Hepatocyte (in vitro differentiated cells): ENCODE measurements at regions not wholly inside any gene's neighbourhood (a gene's known extent, or its start where the extent isn't known, plus 50 kb on each side); places are given as distances from the start of the nearest gene placed in this dataset.
"Not testable (repeated sequence)": the region's sequence is repeated elsewhere in the genome, so short reads cannot be mapped to it uniquely, and the experiment has no call there.

Source experiments
- DNase-seq: peaks from one replicate; pipeline ENCODE4 v3.0.0-alpha.2; 2016; ENCODE audit warnings: low spot score
- H2AFZ ChIP-seq: fragments of 200-600 bp; sonication (generic); 2 replicates; pipeline ENCODE4 v1.6.0; 2016; ENCODE audit warnings: antibody characterized with exemption, mild to moderate bottlenecking
- H3K27ac ChIP-seq: fragments of 200-600 bp; sonication (generic); 2 replicates; pipeline ENCODE4 v1.5.1; 2016; ENCODE audit warnings: mild to moderate bottlenecking
- H3K27me3 ChIP-seq: fragments of 200-600 bp; sonication (generic); 2 replicates; pipeline ENCODE4 v1.6.1; 2016
- H3K36me3 ChIP-seq: fragments of 200-600 bp; sonication (generic); replicated peaks from 2 replicates; pipeline ENCODE4 v1.5.1; 2016; ENCODE audit warnings: low read depth; ENCODE audit not compliant: insufficient read depth
- H3K4me1 ChIP-seq: fragments of 200-600 bp; sonication (generic); 2 replicates; pipeline ENCODE4 v1.5.1; 2016; ENCODE audit warnings: mild to moderate bottlenecking, moderate library complexity; ENCODE audit not compliant: insufficient read depth
- H3K4me2 ChIP-seq: fragments of 200-600 bp; sonication (generic); 2 replicates; pipeline ENCODE4 v1.6.0; 2016
- H3K4me3 ChIP-seq: fragments of 200-600 bp; sonication (generic); 2 replicates; pipeline ENCODE4 v1.5.1; 2016; ENCODE audit warnings: mild to moderate bottlenecking
- H3K79me2 ChIP-seq: fragments of 200-600 bp; sonication (generic); 2 replicates; pipeline ENCODE4 v1.6.0; 2017; ENCODE audit warnings: mild to moderate bottlenecking
- H3K9me2 ChIP-seq: fragments of 200-600 bp; sonication (generic); replicated peaks from 2 replicates; pipeline ENCODE4 v1.6.0; 2017; ENCODE audit warnings: mild to moderate bottlenecking; ENCODE audit not compliant: insufficient read depth
- H3K9me3 ChIP-seq: fragments of 200-600 bp; sonication (generic); 2 replicates; pipeline ENCODE4 v1.5.1; 2016; ENCODE audit warnings: low read depth, mild to moderate bottlenecking
- H4K20me1 ChIP-seq: fragments of 200-600 bp; sonication (generic); 2 replicates; pipeline ENCODE4 v1.6.0; 2016; ENCODE audit warnings: mild to moderate bottlenecking; ENCODE audit not compliant: insufficient read depth, poor library complexity, severe bottlenecking
- EZH2 ChIP-seq: fragments of 200-600 bp; sonication (generic); IDR thresholded peaks from 2 replicates; pipeline ENCODE4 v1.6.1; 2016; ENCODE audit warnings: antibody characterized with exemption, mild to moderate bottlenecking, borderline replicate concordance
- EZH2phosphoT487 ChIP-seq: fragments of 200-600 bp; sonication (generic); IDR thresholded peaks from one replicate; pipeline ENCODE4 v1.6.1; 2018; ENCODE audit warnings: antibody characterized with exemption, mild to moderate bottlenecking, low read depth, moderate library complexity; ENCODE audit not compliant: unreplicated experiment, severe bottlenecking
- WGBS: methylation state at CpG from one replicate; pipeline ENCODE4 v1.1.6; 2016; ENCODE audit warnings: low lambda C conversion rate; ENCODE audit errors: missing lambda C conversion rate; 5-methylcytosine and 5-hydroxymethylcytosine counted together
- TF ChIP-seq, protein P1 (sequence below): fragments of 200-600 bp; sonication (generic); IDR thresholded peaks from 2 replicates; pipeline ENCODE4 v1.5.1; 2016; ENCODE audit warnings: antibody characterized with exemption, mild to moderate bottlenecking; ENCODE audit not compliant: poor library complexity

DNA sequence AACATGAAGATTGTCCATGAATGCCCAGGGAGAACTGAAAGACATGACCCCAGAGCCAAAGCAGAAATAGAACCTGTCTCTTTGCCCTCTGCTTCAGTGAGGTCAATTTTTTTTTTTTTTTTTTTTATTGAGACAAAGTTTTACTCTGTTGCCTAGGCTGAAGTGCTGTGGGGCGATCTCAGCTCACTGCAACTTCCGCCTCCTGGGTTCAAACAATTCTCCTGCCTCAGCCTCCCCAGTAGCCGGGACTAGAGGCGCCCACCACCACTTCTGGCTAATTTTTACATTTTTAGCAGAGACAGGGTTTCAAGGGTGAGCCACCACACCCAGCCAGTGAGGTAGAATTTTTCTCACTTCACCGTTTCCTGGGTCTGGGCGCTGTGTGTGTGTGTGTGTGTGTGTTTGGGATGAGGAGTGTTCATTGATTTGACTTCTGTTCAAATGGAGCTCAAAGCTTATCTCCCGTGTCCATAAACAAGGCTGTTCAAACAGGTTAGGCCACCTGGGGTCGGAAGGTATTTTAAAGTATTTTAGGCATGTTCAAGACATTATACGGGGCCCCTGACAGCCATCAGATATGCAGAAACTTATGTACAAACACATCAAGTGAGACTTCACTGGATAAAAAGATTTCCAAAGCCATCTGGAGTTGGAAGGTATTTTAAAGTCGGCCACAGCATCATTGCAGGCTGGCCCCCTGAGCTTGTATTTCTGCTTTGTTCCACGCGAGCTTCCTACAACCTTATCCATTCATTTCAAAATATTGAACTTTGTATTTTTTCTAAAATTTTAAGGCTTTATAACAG lies 93.8 kb downstream of the MAP3K8 start:
- no peak for DNase-seq
- WGBS = 52% methylated on average over 12 of the region's 12 CpGs
- H3K4me2 ChIP-seq = peak overlapping the region; percentile 49
- H3K4me3 ChIP-seq = no peak overlapping the region
- TF ChIP-seq, protein P1, sequence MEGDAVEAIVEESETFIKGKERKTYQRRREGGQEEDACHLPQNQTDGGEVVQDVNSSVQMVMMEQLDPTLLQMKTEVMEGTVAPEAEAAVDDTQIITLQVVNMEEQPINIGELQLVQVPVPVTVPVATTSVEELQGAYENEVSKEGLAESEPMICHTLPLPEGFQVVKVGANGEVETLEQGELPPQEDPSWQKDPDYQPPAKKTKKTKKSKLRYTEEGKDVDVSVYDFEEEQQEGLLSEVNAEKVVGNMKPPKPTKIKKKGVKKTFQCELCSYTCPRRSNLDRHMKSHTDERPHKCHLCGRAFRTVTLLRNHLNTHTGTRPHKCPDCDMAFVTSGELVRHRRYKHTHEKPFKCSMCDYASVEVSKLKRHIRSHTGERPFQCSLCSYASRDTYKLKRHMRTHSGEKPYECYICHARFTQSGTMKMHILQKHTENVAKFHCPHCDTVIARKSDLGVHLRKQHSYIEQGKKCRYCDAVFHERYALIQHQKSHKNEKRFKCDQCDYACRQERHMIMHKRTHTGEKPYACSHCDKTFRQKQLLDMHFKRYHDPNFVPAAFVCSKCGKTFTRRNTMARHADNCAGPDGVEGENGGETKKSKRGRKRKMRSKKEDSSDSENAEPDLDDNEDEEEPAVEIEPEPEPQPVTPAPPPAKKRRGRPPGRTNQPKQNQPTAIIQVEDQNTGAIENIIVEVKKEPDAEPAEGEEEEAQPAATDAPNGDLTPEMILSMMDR = no peak
- TF ChIP-seq EZH2phosphoT487 (no peak), EZH2 (no peak)
- H3K36me3 ChIP-seq = no peaks in the 10 kb centered on the region
- H3K27me3 ChIP-seq = no peaks in the 10 kb centered on the region
- peaks cover 8% of the 10 kb centered on the region for H3K4me1 ChIP-seq
- no peaks in the 10 kb centered on the region for H3K9me3 ChIP-seq
- no peak overlapping the region for H2AFZ ChIP-seq
- H4K20me1 ChIP-seq = no peaks in the 10 kb centered on the region
- H3K79me2 ChIP-seq = no peaks in the 10 kb centered on the region
- peak overlapping the region; percentile 62 for H3K27ac ChIP-seq
- no peaks in the 10 kb centered on the region for H3K9me2 ChIP-seq

DNA sequence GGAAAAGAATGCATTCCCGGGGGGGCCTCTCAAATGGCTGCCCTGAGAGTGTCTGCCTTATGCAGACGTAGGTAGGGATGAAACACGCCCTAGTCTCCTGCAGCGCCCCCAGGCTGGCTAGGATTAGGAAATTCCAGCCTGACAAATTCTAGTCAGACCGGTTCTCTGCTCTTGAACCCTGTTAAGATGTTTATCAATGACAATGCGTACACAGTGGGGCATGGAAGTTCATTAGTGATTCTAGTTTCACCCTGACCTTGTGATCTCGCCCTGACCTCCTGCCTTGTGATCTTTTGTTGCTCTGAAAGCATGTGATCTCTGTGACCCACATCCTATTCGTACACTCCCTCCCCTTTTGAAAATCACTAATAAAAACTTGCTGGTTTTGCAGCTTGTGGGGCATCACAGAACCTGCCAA lies 88.7 kb downstream of the MAP3K8 start:
- not testable (repeated sequence) for H3K4me1 ChIP-seq, H3K36me3 ChIP-seq, H4K20me1 ChIP-seq, H3K9me2 ChIP-seq, H2AFZ ChIP-seq, H3K79me2 ChIP-seq, H3K27me3 ChIP-seq, H3K9me3 ChIP-seq, H3K4me3 ChIP-seq, H3K4me2 ChIP-seq
- peak overlapping the region; percentile 51 for H3K27ac ChIP-seq
- peak; percentile 70 for DNase-seq
- WGBS = 24% methylated on average over 8 of the region's 8 CpGs

DNA sequence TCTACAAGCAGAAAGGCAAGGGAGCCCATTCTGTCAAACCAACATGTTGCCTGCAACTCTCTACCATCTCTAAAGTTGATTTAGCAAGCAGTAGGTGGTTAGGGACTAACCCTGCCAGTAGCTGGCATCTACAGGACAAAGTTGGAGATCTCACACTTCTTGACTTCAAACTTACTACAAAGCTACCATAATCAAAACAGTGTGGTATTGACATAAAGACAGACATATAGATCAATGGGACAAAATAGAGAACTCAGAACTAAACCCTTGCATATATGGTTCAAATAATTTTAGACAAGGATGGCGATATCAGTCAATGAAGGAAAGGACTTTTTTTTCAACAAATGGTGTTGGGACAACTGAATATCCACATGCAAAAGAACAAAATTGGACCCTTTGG lies 84.9 kb downstream of the MAP3K8 start:
- no peak for DNase-seq
- Histone ChIP-seq H3K79me2 (no peaks in the 10 kb centered on the region), H3K9me2 (no peaks in the 10 kb centered on the region), H3K4me3 (no peak overlapping the region), H4K20me1 (no peaks in the 10 kb centered on the region), H2AFZ (no peak overlapping the region), H3K36me3 (no peaks in the 10 kb centered on the region), H3K27me3 (no peaks in the 10 kb centered on the region), H3K9me3 (no peaks in the 10 kb centered on the region), H3K27ac (no peak overlapping the region), H3K4me1 (no peaks in the 10 kb centered on the region), H3K4me2 (no peak overlapping the region)
- WGBS = 95% methylated on average over 1 of the region's 1 CpG
- TF ChIP-seq EZH2 (no peak), EZH2phosphoT487 (no peak)
- TF ChIP-seq, protein P1 = no peak
